Left colon (tissue), 2 donors: ENCODE measurements at regions not wholly inside any gene's neighbourhood (a gene's known extent, or its start where the extent isn't known, plus 50 kb on each side); places are given as distances from the start of the nearest gene placed in this dataset.
"Not testable (repeated sequence)": the region's sequence is repeated elsewhere in the genome, so short reads cannot be mapped to it uniquely, and the experiment has no call there.

Source experiments
- ATAC-seq: fragments of 200-7000 bp; cut with Tn5 transposase; one replicate; pipeline ENCODE4 v1.9.1; 2020; ENCODE audit warnings: mild to moderate bottlenecking, moderate library complexity
- DNase-seq, 2 donors: peaks; one replicate each; pipeline ENCODE4 v3.0.0-alpha.2; 2020
- intact Hi-C, 2 donors: fragments of 100-400 bp; cut with DNase I in 1 of 2; cut with micrococcal nuclease in 1 of 2; formaldehyde crosslinking; loops; one replicate each; pipeline versions ENCODE4 v1.11.2 to v1.14.0; 2022; cut with DNase I, micrococcal nuclease
- donor health status: DM: no; HTN: no; CAD: no.
- donor health status: DM: yes; HTN: yes; CAD: no.

DNA sequence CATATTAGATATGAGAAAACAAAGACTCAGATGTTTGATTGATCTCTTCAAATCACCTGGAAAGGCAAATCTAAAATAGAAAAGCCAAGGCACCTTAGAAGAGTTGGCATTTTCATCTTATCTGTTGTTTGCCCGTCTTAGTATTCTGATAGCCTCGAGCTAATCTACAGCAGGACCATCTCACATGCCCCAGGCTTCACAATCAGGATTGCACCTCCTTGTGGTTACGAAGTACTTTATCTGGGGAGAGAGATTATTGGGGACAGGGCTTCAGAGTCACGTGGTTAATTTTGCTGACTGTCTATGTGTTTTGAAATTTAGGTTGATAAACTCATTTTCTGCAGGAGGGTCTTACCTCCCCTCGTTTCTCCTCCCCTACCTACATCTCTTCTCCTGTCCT, 313.1 kb upstream of the ANXA10 start:
- DNase-seq (no peak), ATAC-seq (no peak)
- intact Hi-C loops, result no loop called here

DNA sequence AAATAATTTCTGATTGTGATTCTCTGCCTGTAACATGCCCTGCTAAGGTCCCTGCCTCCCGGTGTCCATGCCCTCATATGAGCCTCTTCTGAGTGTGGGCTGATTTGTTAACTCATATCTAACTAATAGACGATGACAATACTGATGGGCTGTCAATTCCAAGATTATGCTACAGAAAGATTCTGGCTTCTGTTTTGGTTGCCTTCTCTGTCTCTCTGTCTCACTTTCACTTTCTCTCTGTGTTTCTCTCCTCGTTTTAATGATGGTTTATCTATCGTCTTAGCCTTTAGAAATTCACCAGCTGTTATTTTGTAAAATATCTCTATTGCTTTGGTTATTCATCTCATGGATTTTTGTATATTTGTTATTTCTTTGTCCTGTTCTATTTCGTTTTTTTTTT, 312.5 kb upstream of the ANXA10 start:
- intact Hi-C loops, result no loop called here
- ATAC-seq (no peak), DNase-seq (no peak)

DNA sequence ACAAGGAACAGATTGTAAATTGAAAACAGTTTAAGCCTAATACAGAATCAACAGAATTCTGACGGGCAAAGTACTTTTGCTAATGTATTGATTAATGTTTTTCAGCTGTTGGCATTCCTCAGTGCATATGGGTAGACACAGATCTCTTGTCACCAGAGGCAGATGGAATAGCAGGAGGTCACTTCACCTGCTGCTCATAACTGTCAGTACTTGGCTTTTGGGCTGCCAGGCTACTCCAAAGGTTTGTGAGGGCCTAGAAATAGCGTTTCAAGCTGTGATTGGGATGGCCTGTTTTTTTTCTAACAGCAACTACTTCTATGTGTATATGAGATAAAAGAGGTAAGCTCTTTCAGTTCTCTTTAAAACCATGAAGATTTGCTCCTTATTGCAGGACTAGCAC, 307.5 kb upstream of the ANXA10 start:
- ATAC-seq (no peak), DNase-seq (no peak)
- intact Hi-C loops, result no loop called here

DNA sequence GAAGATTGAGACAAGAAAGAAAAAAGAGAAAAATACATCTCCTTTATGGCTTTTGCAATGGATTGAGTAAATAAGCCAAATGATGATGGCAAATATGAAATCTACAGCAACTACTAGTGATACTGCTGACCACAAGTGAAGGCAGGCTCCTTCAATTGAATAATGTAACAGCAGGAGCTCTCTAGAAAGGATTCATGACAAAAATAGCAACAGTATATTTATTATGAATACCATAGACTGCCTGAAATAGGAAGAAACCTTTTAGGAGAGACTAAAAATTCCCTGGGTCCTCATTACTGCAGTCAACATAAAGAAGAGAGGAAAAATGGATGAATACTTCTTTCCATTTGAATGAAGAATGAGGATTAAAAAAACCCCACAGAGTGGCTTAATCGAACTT, 306.8 kb upstream of the ANXA10 start:
- intact Hi-C loops, result no loop called here
- DNase-seq, result no peak

DNA sequence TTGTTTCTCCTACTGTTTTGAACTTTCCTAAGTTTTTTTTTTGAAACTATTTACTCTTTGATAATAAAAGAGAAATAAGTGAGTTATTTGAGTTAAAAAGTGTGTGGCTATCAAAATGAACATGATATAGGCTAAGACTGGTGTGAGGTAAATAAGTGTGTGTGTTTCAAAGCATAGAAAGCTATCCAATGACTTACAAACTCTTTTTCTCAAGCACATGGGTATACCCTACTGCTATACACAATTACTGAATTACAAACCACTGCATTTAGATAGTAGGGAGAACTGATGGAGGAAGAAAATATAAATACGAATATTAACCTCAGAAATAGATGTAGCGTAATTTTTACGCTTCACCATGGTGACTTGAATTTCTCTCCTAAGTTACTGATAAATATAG, 305.8 kb upstream of the ANXA10 start:
- DNase-seq (no peak), ATAC-seq (no peak)
- intact Hi-C loops, result no loop called here

More for the DNA sequence above, 306.8 kb upstream of the ANXA10 start:
- no peak for ATAC-seq

DNA sequence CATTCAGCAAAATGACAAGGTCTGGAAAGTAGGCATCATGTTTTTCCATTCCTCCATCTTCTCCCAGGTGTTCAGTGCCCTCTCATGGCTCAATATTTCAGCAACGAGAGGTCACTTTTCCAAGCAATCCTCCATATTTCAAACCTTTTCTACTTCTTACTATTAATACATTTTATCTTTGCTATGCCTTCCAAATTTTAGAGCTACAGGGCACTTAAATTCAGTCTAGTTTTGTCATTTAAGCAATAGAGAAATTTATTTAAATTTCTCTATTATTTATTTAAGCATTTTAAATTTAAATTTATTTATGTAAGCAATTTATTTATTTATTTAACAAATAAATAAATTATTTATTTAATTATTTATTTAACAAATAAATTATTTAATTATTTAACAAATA, 305.1 kb upstream of the ANXA10 start:
- DNase-seq (no peak), ATAC-seq (no peak)
- intact Hi-C loops, result no loop called here

DNA sequence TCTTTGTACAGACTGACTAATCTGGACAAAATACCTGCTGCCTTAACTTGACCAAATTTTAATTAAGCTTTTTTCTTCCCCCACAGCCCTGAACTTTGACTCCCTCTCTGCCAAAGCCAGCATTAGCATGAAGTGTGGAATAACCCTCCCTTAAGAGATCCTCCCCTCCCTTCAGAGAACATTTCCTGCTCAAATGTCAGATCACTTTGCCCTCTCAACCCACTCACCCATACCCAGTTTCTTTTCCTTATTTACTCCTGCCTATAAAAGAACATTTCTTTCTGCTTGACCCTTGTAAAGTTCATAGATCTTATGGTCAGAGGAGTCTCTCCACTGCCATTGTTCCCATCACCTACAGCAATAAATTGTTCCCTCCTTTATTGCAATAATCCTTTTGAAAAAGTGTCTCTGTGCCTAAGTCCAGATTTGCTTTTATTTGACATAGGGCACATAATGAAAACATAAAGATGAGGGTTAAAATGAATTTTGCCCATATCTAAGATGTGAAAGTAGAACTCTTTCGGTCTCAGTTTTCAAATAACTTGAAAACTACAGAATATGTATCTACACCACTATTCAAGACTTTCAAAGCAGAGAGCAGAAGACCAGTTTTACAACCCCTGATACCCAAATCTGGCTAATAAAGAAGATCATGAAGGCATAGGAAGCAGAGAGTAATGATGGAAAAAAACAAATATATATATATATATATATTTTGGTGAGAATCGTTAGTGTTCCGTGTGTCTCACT, 289.7 kb upstream of the ANXA10 start:
- no peak for DNase-seq
- intact Hi-C loops, result no loop called here
- no peak for ATAC-seq

DNA sequence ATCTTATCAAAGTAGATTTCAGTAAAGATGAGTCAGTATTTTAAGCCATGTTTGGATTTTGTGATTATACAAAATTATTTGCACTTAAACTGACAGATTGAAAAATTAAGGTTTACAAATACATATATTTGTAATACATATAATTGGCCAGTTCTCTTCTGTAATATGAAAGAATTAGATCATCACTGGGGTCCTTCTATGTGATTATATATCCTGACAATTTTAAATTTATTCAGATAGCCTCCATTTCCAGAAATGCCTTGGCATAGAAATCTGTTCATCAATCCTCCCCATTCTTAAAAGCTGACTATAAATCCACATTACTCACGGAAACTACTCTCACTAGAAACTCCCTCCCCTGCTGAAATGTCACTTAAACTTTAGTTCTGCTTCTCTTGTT, 280.4 kb upstream of the ANXA10 start:
- no peak for DNase-seq
- intact Hi-C loops, result no loop called here
- ATAC-seq, result no peak

DNA sequence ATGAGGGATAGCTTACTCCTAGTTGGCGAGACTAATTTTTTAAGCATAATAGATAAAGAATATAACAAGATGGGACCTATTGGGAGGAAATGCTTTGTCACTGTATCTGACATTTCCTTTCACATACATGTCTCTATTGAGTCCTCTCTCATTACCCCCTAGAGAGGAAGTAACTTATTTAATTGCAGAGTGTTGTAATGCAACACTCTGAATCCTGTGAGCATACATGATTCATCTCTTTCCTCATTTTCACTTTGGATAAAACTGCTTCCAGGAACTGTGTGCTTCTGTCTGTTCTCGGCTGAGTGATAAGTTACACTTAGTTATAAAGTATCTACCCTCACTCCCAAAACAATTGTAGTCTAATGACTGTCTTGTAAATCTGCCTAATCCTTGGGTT, 266.1 kb upstream of the ANXA10 start:
- no peak for DNase-seq
- no peak for ATAC-seq
- intact Hi-C loops, result no loop called here

DNA sequence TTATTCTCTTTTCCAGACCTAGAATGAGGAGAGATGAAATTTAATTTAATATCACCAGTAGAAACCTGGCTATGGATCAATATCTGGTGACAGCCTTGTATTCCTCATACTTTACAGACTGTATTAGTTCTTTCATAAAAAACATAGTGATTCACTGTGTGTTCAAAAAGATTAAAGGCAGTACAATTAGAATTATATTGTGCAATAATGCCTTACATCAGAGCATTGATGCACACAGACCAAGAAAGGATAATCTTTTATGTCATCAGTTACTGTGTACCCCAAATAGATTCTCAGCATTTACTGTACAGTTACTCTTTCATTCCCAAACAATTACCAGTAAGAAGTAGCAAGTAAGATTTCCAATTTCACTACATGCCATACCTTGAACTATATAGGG, 260.5 kb upstream of the ANXA10 start:
- ATAC-seq (no peak), DNase-seq (no peak)
- intact Hi-C loops, result no loop called here

DNA sequence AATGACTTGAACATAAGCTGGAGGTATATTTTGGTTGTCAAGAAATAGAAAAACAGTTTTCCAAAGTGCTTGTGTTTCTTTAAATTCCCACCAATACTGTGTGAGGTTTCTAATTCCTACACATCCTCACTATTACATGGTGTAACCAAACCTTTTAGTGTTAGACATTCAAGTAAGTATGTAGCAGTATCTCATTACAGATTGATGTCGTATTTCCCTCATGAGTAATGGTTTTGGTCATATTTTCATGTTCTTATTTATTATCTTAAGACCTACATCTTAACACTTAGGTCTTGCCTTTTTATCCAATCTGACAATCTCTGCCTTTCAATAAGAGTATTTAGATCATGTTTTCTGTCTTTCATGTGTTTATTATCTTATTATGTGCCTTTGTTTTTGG, 253.7 kb upstream of the ANXA10 start:
- intact Hi-C loops, result no loop called here
- ATAC-seq, result no peak
- DNase-seq, result no peak

DNA sequence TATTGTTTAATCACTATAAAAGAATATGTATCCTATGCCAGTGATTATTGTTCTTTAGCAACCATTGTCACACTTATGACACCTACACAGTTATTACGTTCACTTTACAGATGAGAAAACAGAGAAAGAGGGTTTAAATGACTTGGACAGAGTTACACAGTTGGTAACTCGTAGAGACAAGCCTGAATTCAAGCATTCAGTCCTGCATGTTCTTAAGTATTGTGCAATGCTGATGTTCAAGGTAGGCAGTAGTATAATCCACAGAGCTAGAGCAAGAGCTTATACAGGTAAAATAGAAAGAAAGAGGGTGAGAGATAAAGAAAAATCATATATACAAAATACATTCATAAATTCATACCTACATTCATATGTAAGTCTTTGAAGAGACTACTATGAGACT, 249.8 kb upstream of the ANXA10 start:
- no peak for DNase-seq
- no peak for ATAC-seq
- intact Hi-C loops, result no loop called here

DNA sequence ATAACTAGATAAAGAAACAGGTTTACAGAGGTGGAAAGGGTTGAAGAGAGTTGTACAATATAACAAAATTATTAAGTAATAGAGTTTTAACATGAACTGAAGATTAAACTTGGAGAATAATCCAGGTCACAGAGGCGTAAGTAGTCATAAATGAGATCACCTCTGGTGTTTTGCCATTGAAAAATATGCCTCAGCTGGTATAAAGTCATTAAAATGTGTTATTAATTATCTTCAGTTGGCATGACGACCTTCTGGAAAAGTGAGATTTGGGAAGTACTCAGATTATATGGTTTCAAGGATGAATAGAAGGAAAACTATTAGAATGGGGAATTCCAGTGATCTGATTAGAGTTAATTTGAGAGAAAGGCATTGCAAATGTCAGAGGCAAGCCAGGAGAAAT, 237.5 kb upstream of the ANXA10 start:
- DNase-seq (no peak), ATAC-seq (no peak)
- intact Hi-C loops, result no loop called here

DNA sequence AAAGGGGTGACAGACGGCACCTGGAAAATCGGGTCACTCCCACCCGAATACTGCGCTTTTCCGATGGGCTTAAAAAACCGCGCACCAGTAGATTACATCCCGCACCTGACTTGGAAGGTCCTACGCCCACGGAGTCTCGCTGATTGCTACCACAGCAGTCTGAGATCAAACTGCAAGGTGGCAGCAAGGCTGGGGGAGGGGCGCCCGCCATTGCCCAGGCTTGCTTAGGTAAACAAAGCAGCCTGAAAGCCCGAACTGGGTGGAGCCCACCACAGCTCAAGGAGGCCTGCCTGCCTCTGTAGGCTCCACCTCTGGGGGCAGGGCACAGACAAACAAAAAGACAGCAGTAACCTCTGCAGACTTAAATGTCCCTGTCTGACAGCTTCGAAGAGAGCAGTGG, 234.2 kb upstream of the ANXA10 start:
- ATAC-seq, intact Hi-C loops, DNase-seq: not testable (repeated sequence)

DNA sequence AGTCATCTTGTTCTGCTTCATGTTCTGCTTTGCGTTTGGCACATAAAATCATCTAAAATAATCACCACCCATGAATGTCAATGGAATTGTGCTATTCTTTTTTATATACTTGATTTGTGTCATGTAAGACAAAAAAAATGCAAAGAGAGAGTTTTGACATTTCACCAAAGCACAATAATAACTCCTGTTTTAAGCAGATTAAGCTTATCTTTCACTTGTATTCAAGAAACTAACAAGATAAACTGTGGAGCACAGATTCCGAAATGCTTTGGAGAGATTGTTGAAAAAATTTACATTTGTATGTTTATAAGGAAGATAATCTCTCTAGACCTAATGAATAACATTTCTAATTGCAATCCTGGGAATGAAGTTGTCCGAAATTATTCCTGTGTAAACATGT, 225.1 kb upstream of the ANXA10 start:
- ATAC-seq, result no peak
- intact Hi-C loops, result no loop called here
- no peak for DNase-seq

DNA sequence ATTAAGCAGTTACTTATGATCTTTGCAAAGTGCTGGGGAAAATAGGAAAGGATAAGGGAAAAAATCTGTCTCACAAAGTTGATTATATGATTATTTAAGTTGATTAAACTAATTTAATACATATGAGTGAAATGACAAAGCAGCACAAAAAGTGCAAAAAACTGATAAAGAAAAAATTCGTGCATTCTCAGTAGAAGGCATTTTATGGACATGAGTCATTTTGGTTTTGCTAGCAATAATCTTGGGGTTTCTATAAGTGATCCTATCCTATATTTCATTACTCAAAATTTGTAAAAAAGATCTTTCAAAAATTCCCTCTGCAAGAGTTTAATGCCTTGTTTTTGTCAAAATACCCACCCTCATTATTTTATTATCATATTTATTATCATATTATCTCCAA, 224.2 kb upstream of the ANXA10 start:
- no peak for DNase-seq
- ATAC-seq, result no peak
- intact Hi-C loops, result no loop called here

DNA sequence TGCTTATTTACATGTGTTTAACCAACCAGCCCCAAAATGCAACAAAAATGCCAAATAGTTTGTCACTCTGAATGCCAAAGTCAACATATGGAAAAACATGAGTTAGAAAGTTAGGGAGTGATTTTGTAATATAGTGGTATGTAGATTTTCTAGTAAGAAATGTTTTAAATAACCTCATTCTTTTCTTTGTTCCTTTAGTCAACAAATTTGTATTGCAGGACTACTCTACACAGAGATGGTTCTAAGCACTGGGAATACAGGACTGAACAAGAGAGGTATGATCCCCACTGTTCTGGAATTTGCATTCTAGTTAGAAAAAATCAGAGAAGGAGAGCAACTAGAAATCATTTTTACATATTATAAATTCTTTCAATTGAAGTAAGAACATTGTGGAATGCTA, 218.8 kb upstream of the ANXA10 start:
- DNase-seq (no peak), ATAC-seq (no peak)
- intact Hi-C loops, result no loop called here

DNA sequence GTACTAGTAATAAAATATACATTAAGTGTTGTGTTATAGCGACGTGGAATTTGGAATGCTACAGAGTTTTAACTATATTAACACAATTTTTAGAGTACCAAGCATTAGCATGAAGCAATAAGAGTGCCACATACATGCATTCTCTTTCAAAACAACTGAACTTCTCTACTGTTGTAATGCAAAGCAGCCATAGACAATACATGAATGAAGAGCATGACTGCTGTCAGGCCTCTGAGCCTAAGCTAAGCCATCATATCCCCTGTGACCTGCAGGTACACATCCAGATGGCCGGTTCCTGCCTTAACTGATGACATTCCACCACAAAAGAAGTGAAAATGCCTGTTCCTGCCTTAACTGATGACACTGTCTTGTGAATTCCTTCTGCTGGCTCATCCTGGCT, 216.2 kb upstream of the ANXA10 start:
- DNase-seq, intact Hi-C loops, ATAC-seq: not testable (repeated sequence)

DNA sequence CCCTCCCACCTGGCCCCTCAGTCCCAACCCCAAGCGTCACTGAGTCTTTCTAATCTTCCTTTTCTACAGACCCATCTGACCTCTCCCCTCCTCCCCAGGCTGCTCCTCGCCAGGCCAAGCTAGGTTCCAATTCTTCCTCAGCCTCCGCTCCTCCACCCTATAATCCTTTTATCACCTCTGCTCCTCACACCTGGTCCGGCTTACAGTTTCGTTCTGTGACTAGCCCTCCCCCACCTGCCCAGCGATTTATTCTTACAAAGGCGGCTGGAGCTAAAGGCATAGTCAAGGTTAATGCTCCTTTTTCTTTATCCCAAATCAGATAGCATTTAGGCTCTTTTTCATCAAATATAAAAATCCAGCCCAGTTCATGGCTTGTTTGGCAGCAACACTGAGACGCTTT, 214.5 kb upstream of the ANXA10 start:
- intact Hi-C loops, DNase-seq, ATAC-seq: not testable (repeated sequence)

DNA sequence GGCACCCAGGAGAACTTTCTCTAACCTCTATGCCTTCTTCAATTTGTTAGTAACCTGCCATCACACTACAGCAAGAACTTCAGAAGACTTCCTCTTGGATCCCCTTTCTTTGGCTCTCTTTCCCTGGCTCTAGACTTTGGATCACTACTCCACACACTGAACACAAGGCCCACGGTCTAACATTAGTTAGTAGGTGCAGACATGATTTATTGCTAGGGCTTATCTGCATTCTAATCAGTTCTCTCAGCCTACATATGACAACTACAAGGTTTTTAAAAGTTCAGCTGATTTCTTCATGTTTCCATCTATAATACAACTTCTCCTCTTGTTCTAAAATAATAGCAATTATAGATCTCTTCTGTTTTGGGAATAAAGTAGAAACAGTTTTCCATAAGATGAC, 209.1 kb upstream of the ANXA10 start:
- ATAC-seq (no peak), DNase-seq (no peak)
- intact Hi-C loops, result no loop called here

DNA sequence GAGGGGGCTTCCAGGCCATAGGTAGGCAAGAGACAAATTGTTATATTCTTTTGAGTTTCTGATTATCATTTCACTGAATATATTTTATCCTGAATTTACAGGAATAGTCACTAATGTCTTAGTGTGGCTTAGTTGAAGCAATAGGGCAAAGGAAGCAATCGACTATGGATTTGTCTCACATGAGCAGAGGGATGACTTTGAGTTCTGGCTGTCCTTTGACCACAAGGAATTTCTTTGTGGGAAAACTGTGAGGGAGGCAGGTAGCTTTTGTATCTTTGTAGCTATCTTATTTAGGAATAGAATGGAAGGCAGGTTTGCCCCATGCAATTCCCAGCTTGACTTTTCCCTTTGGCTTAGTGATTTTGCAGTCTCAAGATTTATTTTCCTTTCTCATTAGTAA, 207.3 kb upstream of the ANXA10 start:
- intact Hi-C loops, result no loop called here
- no peak for DNase-seq
- no peak for ATAC-seq
